COLO829 (cell line): ENCODE measurements at regions not wholly inside any gene's neighbourhood (a gene's known extent, or its start where the extent isn't known, plus 50 kb on each side); places are given as distances from the start of the nearest gene placed in this dataset.
"Not testable (repeated sequence)": the region's sequence is repeated elsewhere in the genome, so short reads cannot be mapped to it uniquely, and the experiment has no call there.

ENCODE experiments used
- DNase-seq: peaks from one replicate; pipeline ENCODE4 v3.0.0; 2012; ENCODE audit warnings: low spot score

DNA sequence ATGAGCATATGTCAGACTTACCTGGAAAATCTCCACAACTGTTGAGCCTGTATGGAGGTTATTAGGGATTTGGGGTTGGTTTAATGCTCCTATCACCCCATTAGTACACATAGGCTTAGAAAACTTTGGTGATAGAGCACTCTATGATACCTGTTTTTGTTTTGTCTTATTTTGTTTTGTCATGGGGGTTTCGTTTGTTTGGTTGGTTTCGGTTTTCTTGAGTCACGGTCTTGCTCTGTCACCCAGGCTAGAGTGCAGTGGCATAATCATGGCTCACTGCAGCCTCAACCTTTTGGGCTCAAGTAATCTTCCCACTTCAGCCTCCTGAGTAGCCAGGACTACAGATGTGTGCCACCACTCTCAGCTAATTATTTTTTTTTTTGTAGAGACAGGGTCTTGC lies 70.0 kb downstream of the MZT1 start:
- no peak for DNase-seq

DNA sequence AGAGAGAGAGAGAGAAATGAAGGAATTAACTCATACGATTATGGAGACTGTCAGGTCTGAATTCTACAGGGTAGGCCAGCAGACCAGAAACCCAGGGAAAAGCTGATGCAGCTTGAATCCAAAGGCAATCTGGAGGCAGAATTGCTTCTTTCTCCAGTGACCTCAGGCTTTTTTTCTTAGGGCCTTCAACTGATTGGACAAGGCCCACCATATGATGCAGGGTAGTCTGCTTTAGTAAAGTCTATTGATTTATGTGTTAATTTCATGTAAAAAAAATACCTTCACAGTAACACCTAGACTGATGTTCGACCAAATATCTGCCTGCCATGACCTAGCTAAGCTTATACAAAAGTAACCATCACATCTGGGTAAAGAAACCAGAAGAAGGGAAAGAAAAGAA lies 71.1 kb downstream of the MZT1 start:
- DNase-seq: no peak

DNA sequence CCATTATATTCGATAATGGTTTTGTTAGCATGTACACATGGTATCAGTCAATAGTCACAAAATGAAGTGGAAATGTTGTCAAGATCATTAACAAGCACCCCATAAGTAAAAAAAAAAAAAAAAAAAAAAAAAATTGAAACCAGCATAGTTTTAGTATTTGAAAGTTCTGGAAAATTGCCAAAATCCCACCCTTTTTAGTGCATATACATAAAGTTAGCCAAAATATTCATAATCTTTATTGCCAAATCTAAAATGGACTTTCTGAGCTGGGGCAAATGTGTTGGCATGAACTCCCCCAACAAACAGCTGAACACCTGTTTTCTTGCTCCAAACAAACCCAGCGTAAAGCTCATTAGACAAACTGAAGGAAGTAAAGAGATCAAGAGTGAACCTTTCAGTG lies 73.9 kb downstream of the MZT1 start:
- DNase-seq: no peak

DNA sequence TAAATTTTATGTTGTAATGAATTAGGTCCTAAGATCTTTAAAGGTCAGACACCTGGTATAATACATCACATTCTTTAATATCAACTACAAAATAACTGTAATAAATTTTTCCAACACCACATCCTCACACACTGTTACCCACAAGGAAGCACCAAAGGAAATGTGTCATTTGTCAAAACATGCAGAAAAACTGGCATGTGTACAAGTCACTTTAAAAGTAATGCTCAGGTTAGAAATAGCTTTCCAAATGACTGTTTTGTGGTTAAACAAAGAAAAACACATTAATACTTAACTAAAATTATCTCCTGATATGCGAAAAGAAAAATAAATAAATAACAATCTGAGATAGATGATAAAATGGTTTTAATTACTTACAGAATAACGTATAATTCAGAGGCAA lies 74.7 kb downstream of the MZT1 start:
- DNase-seq: no peak

DNA sequence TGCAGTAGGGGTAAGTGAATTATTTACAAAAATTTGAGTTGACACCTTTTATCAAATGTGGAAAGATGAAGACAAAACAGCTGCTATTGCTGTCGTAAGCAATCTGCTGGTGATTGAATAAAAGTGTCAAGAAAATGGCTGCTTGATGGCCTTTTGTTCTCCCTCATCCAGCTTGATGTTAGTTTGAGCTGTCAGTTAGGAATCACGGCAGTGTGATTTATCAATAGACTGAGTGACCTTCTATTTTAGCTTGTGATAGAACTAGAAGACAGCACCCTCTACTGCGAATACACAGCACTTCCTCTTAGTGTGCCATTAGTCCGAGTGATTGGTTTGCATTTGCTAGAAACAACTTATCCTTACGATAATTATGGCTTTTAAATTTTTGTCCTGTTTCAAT lies 76.3 kb downstream of the MZT1 start:
- DNase-seq: no peak

DNA sequence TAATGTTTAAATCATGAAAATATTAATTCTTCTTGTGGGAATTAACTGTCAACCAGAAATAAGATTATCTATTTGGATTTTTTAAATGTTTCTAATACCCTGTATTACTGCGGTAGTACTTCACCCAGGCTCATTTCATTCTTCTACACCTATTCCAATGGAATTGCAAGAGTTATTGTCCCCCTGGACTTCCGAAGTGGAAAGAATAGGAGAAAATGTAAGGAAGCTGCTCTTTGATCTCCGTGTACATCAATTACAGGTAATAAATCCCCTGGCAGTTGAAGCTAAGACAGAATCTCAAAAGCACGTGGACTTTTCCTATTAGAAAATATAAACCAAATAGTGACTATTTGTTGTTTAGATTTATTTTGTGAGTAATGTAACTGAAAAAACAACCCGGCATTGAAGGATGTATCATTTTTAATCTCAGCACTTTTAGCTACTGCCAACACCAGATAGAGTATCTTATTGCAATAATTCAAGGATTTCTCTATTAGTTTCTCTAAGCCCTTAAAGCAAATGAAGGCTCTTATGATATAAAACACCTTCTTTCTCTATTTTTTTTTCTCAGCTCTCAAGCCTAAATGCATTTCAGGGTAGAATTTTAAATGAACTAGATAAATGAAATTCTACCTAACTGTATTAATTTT lies 77.3 kb downstream of the MZT1 start:
- DNase-seq: no peak

DNA sequence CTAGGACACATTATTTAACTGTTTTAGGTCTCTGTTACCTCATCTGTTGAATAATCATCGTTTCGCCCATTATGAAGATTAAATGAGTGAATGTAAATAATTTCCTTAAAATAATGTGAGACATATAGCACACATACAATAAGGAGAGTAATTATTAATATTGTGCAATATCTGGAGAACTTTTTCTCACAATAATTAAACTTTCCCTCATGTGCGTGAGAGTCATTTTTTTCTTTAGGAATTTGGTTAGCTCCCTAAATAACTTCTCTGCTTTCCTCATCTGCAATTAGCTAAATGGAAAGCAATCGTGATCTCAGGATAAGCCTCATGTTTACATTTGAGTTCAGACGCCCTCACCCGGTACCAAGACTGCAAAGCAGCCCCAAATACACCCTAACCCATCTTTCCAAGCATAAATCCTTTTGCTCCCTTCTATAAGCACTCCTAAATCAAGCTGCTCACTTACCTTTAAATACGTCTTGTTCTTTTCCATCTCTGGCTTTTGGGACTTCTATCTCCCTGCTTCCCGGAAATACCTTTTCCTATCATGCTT lies 78.8 kb downstream of the MZT1 start:
- DNase-seq: no peak

DNA sequence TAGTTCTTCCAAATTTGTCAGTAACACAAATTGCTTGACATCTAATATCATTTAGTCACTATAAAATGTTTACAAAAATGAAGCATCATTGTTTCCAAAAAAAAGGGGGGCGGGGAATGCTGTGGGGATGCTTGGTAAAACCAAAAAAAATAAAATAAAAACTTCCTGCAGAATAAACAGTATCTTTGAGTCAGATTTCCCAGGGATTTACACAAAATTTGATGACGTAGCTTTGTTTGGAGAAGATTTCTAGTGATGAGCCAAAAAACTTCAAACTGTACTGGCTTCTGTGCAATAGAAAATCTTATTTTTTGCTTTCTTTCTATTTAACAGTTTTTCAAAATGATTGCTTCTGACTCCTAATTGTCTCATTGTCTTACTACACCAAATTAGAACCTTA lies 80.0 kb downstream of the MZT1 start:
- DNase-seq: no peak

DNA sequence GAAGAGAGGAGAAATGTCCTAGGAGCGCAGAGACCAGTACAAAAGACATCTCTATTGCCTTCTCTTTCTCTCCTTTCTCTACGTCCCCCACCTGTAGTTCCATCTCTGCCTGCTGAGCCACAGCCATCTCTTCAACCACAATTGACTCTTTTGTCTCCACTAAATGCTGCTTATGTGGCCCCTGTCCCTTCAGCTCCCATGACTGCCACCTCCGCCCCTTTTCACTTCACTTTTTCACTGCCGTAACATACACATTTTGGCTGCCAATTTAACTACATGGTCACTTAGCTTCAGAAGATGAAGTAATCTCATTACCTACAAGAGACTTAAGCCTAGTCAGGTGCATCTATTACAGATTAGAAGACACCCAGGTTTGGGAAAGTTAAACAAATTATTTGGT lies 81.9 kb downstream of the MZT1 start:
- DNase-seq: no peak

DNA sequence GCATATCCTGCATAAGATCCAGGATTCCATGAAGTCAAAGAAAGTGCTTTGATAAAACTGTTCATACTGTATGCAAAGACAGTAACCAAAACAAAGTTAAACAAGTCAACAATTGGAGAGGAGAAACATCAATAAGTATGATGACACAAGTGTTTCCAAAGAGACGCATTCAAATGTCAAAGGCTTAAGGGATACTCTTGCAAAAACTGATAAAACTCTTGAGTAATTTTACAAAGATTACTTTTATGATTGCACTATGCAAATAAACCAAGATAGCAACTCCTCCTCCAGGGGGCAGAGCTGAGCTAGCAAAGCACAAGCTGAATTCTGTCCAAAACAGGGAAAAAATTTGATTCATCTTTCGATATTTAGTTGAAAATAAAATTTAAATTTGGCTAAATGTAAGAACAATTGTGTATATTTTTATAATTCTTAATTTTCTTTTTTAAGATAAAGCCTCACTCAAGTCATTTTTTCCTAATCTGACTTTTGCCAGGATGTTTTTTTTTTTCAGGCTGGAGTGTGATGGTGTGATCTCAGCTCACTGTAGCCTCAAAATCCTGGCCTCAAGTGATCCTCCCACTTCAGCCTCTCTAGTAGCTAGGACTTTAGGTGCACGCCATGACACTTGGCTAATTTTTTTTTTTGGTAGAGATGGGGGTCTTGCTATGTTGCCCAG lies 84.0 kb downstream of the MZT1 start:
- peak; percentile 31 for DNase-seq

DNA sequence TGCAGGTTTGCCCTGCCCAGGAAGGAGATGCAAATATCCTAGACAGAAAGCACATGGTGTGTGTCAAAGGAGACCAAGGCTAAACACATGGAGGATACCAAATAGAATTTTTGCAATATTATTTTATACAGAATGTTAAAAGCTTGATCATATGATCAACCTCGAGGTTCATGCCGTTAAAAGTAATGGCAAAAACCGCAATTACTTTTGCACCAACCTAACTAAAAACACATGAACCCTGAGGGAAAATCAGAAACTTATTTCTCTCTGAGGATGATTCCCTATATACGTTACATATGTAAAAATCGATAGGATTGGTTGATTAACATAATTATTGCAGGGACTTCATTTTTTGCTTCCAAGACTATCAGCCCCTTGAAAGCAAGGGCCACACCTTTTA lies 88.1 kb downstream of the MZT1 start:
- no peak for DNase-seq

DNA sequence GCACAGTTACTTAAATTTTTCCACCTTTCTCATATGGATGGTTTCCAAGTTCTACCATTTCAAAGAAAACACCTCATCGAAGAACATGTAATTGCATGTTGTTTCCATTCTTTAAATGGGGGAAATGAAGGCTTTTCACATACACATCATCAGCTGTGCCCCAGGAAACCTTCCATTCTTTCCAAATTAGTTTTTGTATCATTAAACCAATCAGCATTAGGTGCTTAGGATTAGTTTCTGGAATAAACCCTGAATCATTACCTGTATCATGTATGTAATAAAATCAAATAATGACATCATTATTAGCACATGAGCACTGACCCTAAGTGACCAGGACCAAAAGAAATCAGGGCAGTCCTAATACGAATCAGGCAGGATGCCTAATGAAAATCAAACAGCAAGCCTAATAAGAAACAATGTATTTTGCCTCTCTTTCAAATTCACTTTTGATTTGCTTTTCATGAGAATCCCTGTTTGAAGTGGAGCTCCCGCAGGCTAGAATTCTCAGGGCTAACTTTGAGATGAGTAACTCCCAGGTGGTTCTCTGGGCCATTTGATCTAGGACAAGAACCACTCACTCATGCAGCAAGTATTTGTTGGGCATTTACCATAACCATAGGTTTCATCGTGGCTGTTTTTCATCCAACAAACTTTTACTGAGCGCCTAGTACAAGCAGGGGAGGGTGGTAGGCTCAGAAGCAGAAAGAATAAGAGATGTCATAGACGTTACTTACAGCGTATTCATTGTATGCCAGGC lies 89.2 kb downstream of the MZT1 start:
- no peak for DNase-seq

DNA sequence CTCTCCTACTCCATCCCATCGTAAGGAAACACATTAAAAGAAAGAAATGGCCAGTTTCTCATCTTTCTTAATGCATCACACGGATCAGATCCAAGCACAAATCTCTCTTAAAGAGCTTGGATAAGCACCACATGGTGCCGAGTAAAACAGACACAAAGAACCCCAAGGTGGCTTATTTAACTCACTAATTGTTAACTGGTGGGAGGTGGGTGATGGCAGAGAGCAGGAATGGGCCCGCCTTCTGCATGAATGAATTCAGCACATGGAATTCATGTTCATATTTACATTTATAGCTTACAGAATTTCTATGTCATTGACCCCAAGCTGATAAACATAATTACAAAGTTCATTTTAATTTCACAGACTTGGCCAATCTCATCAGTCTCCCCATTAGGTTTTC lies 89.9 kb downstream of the MZT1 start:
- no peak for DNase-seq

DNA sequence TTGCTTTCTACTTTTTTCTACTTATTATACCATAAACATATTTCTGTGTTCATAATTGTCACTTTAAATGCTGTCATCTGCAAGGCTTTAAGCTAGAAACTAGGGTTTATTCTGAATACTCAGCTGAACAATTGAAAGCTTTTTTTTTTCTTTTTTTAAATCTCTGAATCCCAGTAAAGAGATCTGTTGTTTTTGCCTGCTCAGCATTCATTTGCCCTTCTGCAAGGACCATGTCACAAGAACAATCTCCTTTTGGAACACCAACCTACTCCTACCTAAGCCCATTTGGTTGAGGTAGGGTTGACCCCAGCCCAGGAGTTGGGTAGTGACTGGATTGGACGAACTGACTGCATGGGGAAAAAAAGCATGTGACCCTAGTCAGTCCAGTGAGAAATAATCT lies 92.6 kb downstream of the MZT1 start:
- no peak for DNase-seq

DNA sequence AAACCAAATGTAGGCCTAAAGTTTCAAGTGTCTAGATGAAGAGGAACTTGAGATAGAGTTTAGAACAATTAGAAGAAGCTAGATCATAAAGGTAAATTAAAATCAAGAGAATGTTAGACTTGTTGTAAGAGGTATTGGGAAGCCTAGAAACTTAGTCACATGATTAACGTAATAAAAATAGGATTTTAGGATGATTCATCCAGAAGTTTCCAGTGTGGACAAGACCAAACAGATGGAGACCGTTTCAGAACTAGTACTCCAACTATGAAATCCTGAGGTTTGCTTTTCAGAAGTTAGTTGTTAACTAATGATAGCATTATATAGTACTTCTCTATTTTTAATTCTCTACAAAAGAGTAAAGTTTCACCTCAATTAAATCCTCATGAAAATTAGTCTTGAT lies 104.9 kb downstream of the MZT1 start:
- no peak for DNase-seq

DNA sequence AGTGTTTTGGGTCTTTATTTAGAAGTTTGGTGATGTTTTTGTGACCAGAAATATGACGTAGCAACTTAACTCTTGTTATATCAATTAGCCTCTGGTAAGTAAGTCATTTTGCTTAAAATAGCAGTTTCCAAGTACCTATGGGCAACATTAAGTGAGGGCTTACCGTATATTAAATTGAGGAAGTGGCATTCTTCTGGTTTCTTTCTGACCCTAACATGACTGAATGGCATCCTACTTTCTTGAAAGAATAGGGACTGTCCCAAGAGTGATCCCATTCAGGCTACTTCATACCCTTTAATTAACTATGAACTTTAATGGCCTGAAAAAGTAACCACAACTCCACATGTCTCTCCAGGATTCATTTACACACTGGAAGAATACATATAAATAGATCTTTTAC lies 106.6 kb downstream of the MZT1 start:
- DNase-seq: no peak

DNA sequence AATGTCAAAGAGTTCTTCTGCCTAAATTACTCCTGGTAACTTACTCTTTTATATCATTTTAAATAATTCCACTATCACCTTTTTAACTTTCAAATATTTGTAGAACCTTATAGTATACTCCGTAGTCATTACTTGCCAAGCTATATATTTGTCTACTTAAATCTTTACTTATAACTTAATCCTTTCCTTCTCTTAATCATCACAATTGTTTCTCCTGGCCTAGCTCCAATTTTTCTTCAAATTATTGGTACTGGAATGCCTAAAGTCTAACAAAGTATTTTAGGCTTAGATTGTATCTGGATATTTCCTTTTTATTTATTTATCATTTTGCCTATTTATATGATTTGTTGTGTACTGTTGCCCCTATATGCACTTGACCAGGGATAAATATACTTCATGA lies 109.5 kb downstream of the MZT1 start:
- DNase-seq: no peak

DNA sequence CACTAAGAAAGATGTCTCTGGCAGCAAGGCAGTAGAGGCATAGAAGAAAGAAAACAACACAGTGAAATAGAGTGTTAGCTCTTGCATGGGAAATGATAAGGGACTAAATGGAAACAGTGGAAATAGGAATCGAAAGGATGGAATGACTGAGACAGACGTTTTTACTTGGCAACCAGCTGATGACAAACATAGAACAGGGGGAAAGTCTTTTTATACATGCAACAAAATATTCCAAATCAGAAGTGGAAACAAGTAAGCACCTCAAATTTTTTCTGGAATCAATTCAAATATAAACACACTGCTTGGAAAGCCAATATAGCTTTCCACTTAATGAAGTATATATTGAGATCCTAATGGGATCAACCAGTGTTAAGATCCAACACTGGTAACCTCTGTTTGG lies 110.2 kb downstream of the MZT1 start:
- DNase-seq: no peak

DNA sequence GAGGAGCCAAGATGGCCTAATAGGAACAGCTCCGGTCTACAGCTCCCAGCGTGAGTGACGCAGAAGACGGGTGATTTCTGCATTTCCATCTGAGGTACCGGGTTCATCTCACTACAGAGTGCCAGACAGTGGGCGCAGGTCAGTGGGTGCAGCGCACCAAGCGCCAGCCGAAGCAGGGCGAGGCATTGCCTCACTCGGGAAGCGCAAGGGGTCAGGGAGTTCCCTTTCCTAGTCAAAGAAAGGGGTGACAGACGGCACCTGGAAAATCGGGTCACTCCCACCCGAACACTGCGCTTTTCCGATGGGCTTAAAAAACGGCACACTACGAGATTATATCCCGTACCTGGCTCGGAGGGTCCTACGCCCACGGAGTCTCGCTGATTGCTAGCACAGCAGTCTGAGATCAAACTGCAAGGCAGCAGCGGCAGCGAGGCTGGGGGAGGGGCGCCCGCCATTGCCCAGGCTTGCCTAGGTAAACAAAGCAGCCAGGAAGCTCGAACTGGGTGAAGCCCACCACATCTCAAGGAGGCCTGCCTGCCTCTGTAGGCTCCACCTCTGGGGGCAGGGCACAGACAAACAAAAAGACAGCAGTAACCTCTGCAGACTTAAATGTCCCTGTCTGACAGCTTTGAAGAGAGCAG lies 117.1 kb downstream of the MZT1 start:
- not testable (repeated sequence) for DNase-seq

DNA sequence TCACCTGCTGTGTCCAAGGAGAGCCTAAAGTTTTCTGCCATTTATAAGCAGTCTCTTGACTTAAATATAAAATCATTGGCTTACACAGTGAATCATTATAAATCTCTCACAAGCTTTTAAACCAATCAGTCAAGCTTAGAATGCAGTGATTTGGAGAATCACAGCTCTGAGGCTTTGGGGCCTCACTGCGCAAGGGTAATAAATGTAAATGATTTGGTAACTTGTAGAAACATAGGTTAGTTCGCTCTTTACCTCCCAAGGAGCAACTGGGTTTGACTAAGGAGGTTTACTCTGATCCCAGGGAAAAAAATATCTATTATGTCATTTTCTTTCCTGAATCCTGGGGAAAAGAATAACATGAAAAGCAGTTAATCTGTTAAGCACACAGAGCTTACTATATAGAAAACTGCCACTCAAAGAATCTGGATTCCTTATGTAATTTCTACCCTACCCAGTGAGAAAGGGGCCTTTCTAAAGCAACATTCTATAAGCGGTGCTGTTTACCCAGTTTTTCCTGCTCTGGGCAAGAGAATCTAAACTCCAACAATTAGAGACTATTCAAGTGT lies 128.2 kb downstream of the MZT1 start:
- no peak for DNase-seq

DNA sequence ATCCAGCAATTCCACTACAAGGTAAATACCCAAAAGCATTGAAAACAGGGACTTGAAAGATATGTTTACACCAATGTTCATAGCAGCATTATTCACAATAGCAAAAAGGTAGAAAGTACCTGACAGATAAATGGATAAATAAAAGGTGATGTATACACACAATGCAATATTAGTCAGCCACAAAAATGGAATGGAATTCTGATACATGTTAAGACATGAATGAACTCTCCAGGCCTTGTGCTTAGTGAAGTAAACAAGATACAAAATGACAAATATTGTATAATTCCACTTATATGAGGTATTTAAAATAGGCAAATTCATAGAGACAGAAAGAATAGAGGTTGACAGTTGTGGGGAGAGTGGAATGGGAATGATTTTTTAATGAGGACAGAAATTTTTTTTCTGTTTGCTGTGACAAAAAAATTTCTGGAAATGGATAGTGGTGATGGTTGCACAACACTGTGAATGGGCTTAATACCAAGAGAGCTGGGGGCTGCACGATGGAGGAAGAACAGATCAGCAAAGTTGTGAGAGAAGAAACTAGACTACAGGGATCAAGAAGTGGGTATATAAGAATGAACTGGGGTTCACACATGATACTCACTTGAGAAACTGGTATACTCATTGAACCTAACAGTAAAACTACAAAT lies 137.2 kb downstream of the MZT1 start:
- no peak for DNase-seq

DNA sequence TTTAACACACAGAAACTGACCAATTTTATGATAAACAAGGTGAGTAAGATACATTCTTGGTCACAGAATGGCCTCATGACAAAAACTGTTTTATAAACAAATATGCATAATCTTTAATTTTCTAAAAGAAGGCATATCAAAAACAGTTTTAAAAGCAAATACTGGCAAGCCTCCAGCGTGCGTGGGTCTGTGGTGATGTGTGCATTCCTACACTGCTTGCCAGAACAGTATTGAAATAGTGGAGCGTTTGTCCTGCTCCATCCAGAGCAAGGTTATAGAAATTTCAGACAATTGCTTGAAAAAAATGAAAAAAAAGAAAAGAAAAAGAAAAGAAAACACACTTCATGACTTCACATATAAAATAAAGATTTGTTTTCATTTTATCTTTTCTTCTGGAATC lies 140.9 kb downstream of the MZT1 start:
- no peak for DNase-seq
